ENCODE measurements at regions not wholly inside any gene's neighbourhood (a gene's known extent, or its start where the extent isn't known, plus 50 kb on each side); places are given as distances from the start of the nearest gene placed in this dataset.

DNA sequence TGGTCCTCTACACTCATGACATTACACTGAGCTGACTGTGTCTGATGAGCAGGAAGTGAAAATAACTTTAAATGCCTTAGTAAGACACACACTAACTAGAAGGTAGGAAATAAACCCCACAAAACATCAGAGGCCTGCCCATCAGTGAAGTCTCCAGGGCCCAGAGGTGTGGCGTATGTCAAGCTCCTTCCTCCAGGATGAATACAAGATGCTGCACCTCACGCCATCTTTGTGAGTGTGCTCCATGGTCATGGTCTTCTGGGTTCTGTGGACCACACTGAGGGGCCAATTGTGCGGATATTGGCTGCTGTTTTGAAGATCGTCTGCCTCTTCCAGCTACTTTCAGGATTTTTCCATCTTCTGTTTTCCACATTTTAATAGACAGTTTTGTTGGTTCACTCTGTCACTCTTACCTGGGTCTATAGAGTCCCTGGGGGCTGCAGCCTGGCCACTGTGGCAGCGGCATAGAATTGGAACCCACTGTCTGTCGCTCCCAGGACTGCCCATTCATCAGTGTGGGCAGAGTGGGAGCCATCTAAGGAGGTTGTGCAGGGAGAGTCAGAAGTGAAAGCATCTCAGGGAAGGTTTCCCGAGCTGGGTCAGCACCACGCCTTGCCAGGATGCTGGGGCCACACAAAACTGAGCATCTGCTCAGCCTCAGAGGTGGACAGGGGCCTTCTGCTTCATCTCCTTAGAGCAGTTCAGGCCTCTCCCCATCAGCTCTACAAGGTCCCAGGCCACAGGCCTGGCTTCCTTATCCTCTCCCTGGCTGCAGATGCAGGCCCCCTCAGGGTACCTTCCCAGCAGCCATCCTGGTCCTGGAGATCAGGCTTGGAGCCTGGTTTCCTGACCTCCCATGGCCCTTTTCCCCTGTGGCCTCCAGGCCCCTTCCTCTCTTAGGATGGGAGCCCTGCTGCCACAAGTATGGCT, 57.5 kb upstream of the C14orf180 start:
- no peak for TF ChIP-seq POLR2A (IDR thresholded peaks at IDR 0.05; ENCODE audit: low read length)
- TF ChIP-seq GATA1 (IDR thresholded peaks at IDR 0.05; ENCODE audit: low read depth, low read length) = no peak

Data from erythroblast (primary cell).